LNCaP clone FGC (cell line): ENCODE measurements at regions not wholly inside any gene's neighbourhood (a gene's known extent, or its start where the extent isn't known, plus 50 kb on each side); places are given as distances from the start of the nearest gene placed in this dataset.

Source experiments
- DNase-seq: peaks from one replicate; pipeline ENCODE4 v3.0.0-alpha.2; 2011; ENCODE audit warnings: low read depth
- H3K4me3 ChIP-seq: 2 replicates; pipeline ENCODE4 v1.5.1; 2011; ENCODE audit warnings: mild to moderate bottlenecking, low read depth, low read length, control low read depth
- CTCF ChIP-seq: IDR thresholded peaks from 2 replicates; pipeline ENCODE4 v1.5.1; 2012; ENCODE audit warnings: mild to moderate bottlenecking; ENCODE audit not compliant: control insufficient read depth, insufficient read depth; ENCODE audit errors: extremely low read depth

- no peak overlapping the region for H3K4me3 ChIP-seq
- no peak for DNase-seq
- TF ChIP-seq CTCF: no peak
These were observed 929.1 kb downstream of the REEP3 start for GRCh38 chr10:64450312-64450711.

- no peak for TF ChIP-seq CTCF
- no peak overlapping the region for H3K4me3 ChIP-seq
- no peak for DNase-seq
These were observed 933.8 kb downstream of the REEP3 start for GRCh38 chr10:64454962-64455361.

- no peak for DNase-seq
- no peak for TF ChIP-seq CTCF
- no peak overlapping the region for H3K4me3 ChIP-seq
These were observed 937.1 kb downstream of the REEP3 start for GRCh38 chr10:64458306-64458705.

GRCh38 chr10:64463406-64463805, 942.2 kb downstream of the REEP3 start:
- no peak overlapping the region for H3K4me3 ChIP-seq
- DNase-seq: no peak
- no peak for TF ChIP-seq CTCF

GRCh38 chr10:64465653-64466052, 944.5 kb downstream of the REEP3 start:
- no peak for TF ChIP-seq CTCF
- no peak overlapping the region for H3K4me3 ChIP-seq
- DNase-seq: no peak

GRCh38 chr10:64468219-64468618, 947.0 kb downstream of the REEP3 start:
- no peak for TF ChIP-seq CTCF
- H3K4me3 ChIP-seq: no peak overlapping the region
- no peak for DNase-seq

GRCh38 chr10:64476506-64476905, 955.3 kb downstream of the REEP3 start:
- no peak for TF ChIP-seq CTCF
- H3K4me3 ChIP-seq: no peak overlapping the region
- DNase-seq: no peak
